ENCODE measurements at regions not wholly inside any gene's neighbourhood (a gene's known extent, or its start where the extent isn't known, plus 50 kb on each side); places are given as distances from the start of the nearest gene placed in this dataset.
"Not testable (repeated sequence)": the region's sequence is repeated elsewhere in the genome, so short reads cannot be mapped to it uniquely, and the experiment has no call there.

- DNase-seq: not testable (repeated sequence)
These were observed 1739.6 kb downstream of the ARAP2 start for GRCh38 chr4:34504731-34505130.

- DNase-seq: not testable (repeated sequence)
These were observed 1737.7 kb downstream of the ARAP2 start for GRCh38 chr4:34506511-34507092.

GRCh38 chr4:34512616-34513015 is 1731.7 kb downstream of the ARAP2 start:
- no peak for DNase-seq

- DNase-seq: no peak
These were observed 1727.8 kb downstream of the ARAP2 start for GRCh38 chr4:34516524-34516923.

- no peak for DNase-seq
These were observed 1709.4 kb downstream of the ARAP2 start for GRCh38 chr4:34534916-34535315.

- no peak for DNase-seq
These were observed 1678.2 kb downstream of the ARAP2 start for GRCh38 chr4:34566091-34566490.

- DNase-seq: no peak
These were observed 1672.3 kb downstream of the ARAP2 start for GRCh38 chr4:34572026-34572425.

GRCh38 chr4:34615315-34615714 is 1629.0 kb downstream of the ARAP2 start:
- DNase-seq: no peak

GRCh38 chr4:34619531-34620162 is 1624.7 kb downstream of the ARAP2 start:
- no peak for DNase-seq

- DNase-seq: no peak
These were observed 1615.8 kb downstream of the ARAP2 start for GRCh38 chr4:34628471-34628870.

GRCh38 chr4:34629451-34629850 is 1614.9 kb downstream of the ARAP2 start:
- DNase-seq: no peak

GRCh38 chr4:34633241-34633640 is 1611.1 kb downstream of the ARAP2 start:
- DNase-seq: no peak

- no peak for DNase-seq
These were observed 1607.7 kb downstream of the ARAP2 start for GRCh38 chr4:34636623-34637022.

GRCh38 chr4:34643476-34643875 is 1600.8 kb downstream of the ARAP2 start:
- DNase-seq: no peak

- DNase-seq: no peak
These were observed 1599.7 kb downstream of the ARAP2 start for GRCh38 chr4:34644579-34645115.

- DNase-seq: no peak
These were observed 1594.6 kb downstream of the ARAP2 start for GRCh38 chr4:34649716-34650115.

- no peak for DNase-seq
These were observed 1580.3 kb downstream of the ARAP2 start for GRCh38 chr4:34664051-34664450.

GRCh38 chr4:34676400-34676799 is 1567.9 kb downstream of the ARAP2 start:
- no peak for DNase-seq

- no peak for DNase-seq
These were observed 1565.9 kb downstream of the ARAP2 start for GRCh38 chr4:34678431-34678830.

- DNase-seq: no peak
These were observed 1565.1 kb downstream of the ARAP2 start for GRCh38 chr4:34679228-34679627.

- no peak for DNase-seq
These were observed 1534.8 kb downstream of the ARAP2 start for GRCh38 chr4:34709564-34709963.

- no peak for DNase-seq
These were observed 1525.6 kb downstream of the ARAP2 start for GRCh38 chr4:34718576-34719245.

GRCh38 chr4:34720571-34720970 is 1523.7 kb downstream of the ARAP2 start:
- peak; percentile 58 for DNase-seq

- DNase-seq: no peak
These were observed 1522.5 kb downstream of the ARAP2 start for GRCh38 chr4:34721835-34722234.
